SK-N-SH treated with all-trans-retinoic acid at 6 μM for 48 hours (cell line): ENCODE measurements at regions not wholly inside any gene's neighbourhood (a gene's known extent, or its start where the extent isn't known, plus 50 kb on each side); places are given as distances from the start of the nearest gene placed in this dataset.
A peak's percentile ranks its signal among the peaks of the same experiment; 100 is the strongest.

Experiments used
- ATAC-seq: fragments of 200-7000 bp; cut with Tn5 transposase; 3 replicates; pipeline ENCODE4 v1.9.1; 2020; ENCODE audit warnings: mild to moderate bottlenecking, moderate library complexity
- ARNTL ChIP-seq: fragments of 450-650 bp; formaldehyde crosslinking; IDR thresholded peaks from 2 replicates; pipeline ENCODE4 v1.5.0; 2020; ENCODE audit warnings: low read depth, mild to moderate bottlenecking, moderate library complexity, borderline replicate concordance
- BACH2 ChIP-seq: fragments of 250-450 bp; sonication (Bioruptor Pico); IDR thresholded peaks from 2 replicates; pipeline ENCODE4 v1.9.0; 2021; ENCODE audit warnings: mild to moderate bottlenecking, borderline replicate concordance
- CREB5 ChIP-seq: fragments of 250-450 bp; sonication (Bioruptor Pico); IDR thresholded peaks from 2 replicates; pipeline ENCODE4 v1.5.1; 2020; ENCODE audit warnings: low read depth, mild to moderate bottlenecking, moderate library complexity
- CSDC2 ChIP-seq: fragments of 250-450 bp; sonication (Bioruptor Pico); IDR thresholded peaks from 2 replicates; pipeline ENCODE4 v1.5.0; 2020; ENCODE audit warnings: mild to moderate bottlenecking, moderate library complexity
- CSRNP3 ChIP-seq: fragments of 250-450 bp; sonication (Bioruptor Pico); IDR thresholded peaks from 2 replicates; pipeline ENCODE4 v1.5.1; 2021; ENCODE audit warnings: mild to moderate bottlenecking, moderate library complexity
- ESRRG ChIP-seq: fragments of 250-450 bp; sonication (Bioruptor Pico); IDR thresholded peaks from 2 replicates; pipeline ENCODE4 v1.6.1; 2021; ENCODE audit warnings: mild to moderate bottlenecking
- GLIS3 ChIP-seq: fragments of 250-450 bp; sonication (Bioruptor Pico); IDR thresholded peaks from 2 replicates; pipeline ENCODE4 v1.5.0; 2020; ENCODE audit warnings: mild to moderate bottlenecking, moderate library complexity
- ISL1 ChIP-seq: fragments of 250-450 bp; sonication (Bioruptor Pico); IDR thresholded peaks from 2 replicates; pipeline ENCODE4 v2.1.2; 2022; ENCODE audit warnings: mild to moderate bottlenecking, moderate library complexity
- OSR1 ChIP-seq: fragments of 250-450 bp; sonication (Bioruptor Pico); IDR thresholded peaks from 2 replicates; pipeline ENCODE4 v1.8.0; 2022; ENCODE audit warnings: moderate library complexity, mild to moderate bottlenecking, inconsistent platforms
- PATZ1 ChIP-seq: fragments of 250-450 bp; sonication (Bioruptor Pico); IDR thresholded peaks from 2 replicates; pipeline ENCODE4 v1.8.0; 2020; ENCODE audit warnings: mild to moderate bottlenecking, moderate library complexity, borderline replicate concordance
- POU6F1 ChIP-seq: fragments of 250-450 bp; sonication (Bioruptor Pico); IDR thresholded peaks from 2 replicates; pipeline ENCODE4 v1.8.0; 2021; ENCODE audit warnings: low read depth, mild to moderate bottlenecking, moderate library complexity, borderline replicate concordance
- PPARA ChIP-seq: fragments of 250-450 bp; sonication (Bioruptor Pico); IDR thresholded peaks from 2 replicates; pipeline ENCODE4 v1.5.0; 2020; ENCODE audit warnings: mild to moderate bottlenecking, borderline replicate concordance
- RARB ChIP-seq: fragments of 250-450 bp; sonication (Bioruptor Pico); IDR thresholded peaks from 2 replicates; pipeline ENCODE4 v1.8.0; 2021; ENCODE audit warnings: mild to moderate bottlenecking, moderate library complexity
- SNAI2 ChIP-seq: fragments of 250-450 bp; sonication (Bioruptor Pico); IDR thresholded peaks from 2 replicates; pipeline ENCODE4 v1.5.0; 2020; ENCODE audit warnings: mild to moderate bottlenecking, moderate library complexity
- TCF4 ChIP-seq: fragments of 250-450 bp; sonication (Bioruptor Pico); IDR thresholded peaks from 2 replicates; pipeline ENCODE4 v1.8.0; 2021; ENCODE audit warnings: mild to moderate bottlenecking, moderate library complexity, borderline replicate concordance
- TOX ChIP-seq: fragments of 250-450 bp; sonication (Bioruptor Pico); IDR thresholded peaks from 2 replicates; pipeline ENCODE4 v1.8.0; 2021; ENCODE audit warnings: mild to moderate bottlenecking, moderate library complexity, borderline replicate concordance
- TSHZ2 ChIP-seq: fragments of 250-450 bp; sonication (Bioruptor Pico); IDR thresholded peaks from 2 replicates; pipeline ENCODE4 v1.5.0; 2020; ENCODE audit warnings: mild to moderate bottlenecking, moderate library complexity
- ZC3H10 ChIP-seq: fragments of 250-450 bp; sonication (Bioruptor Pico); IDR thresholded peaks from 2 replicates; pipeline ENCODE4 v1.5.1; 2021; ENCODE audit warnings: mild to moderate bottlenecking, moderate library complexity
- ZFP3 ChIP-seq: fragments of 250-450 bp; sonication (Bioruptor Pico); IDR thresholded peaks from 2 replicates; pipeline ENCODE4 v1.5.0; 2020; ENCODE audit warnings: mild to moderate bottlenecking, moderate library complexity
- ZFP30 ChIP-seq: fragments of 450-650 bp; formaldehyde crosslinking; IDR thresholded peaks from 2 replicates; pipeline ENCODE4 v1.5.0; 2022; ENCODE audit warnings: mild to moderate bottlenecking, moderate library complexity
- ZNF565 ChIP-seq: fragments of 450-650 bp; formaldehyde crosslinking; conservative IDR thresholded peaks from 2 replicates; pipeline ENCODE4 v1.5.0; 2020; ENCODE audit warnings: low read depth, mild to moderate bottlenecking, moderate library complexity
- ZNF70 ChIP-seq: fragments of 450-650 bp; formaldehyde crosslinking; IDR thresholded peaks from 2 replicates; pipeline ENCODE4 v1.5.0; 2020; ENCODE audit warnings: mild to moderate bottlenecking, moderate library complexity
- ZNF8 ChIP-seq: fragments of 450-650 bp; formaldehyde crosslinking; IDR thresholded peaks from 2 replicates; pipeline ENCODE4 v1.5.0; 2020; ENCODE audit warnings: mild to moderate bottlenecking, moderate library complexity

- no peak for ATAC-seq
- 0 out of 2 replicates have a peak, but pooled peaks have one; percentile 19 for TF ChIP-seq ISL1 (CRISPR knock-in tag)
- no peak for TF ChIP-seq CSDC2
- TF ChIP-seq, all 23 proteins: peak for 1
Observed at GRCh38 chr13:53143757-53144339, 115.2 kb downstream of the OLFM4 start.

GRCh38 chr13:53144826-53145225 is 116.2 kb downstream of the OLFM4 start:
- no peak for ATAC-seq
- TF ChIP-seq TCF4 = no peak
- no peak for TF ChIP-seq ZNF565 (CRISPR knock-in tag)
- no peak for TF ChIP-seq ESRRG (CRISPR knock-in tag)
- TF ChIP-seq BACH2 (CRISPR knock-in tag) = no peak
- no peak for TF ChIP-seq GLIS3 (CRISPR knock-in tag)
- TF ChIP-seq SNAI2 (CRISPR knock-in tag) = no peak
- TF ChIP-seq ARNTL (CRISPR knock-in tag) = no peak
- no peak for TF ChIP-seq ISL1 (CRISPR knock-in tag)
- TF ChIP-seq ZNF8 (CRISPR knock-in tag) = no peak
- TF ChIP-seq ZC3H10 (CRISPR knock-in tag) = no peak
- TF ChIP-seq CSDC2 = no peak
- TF ChIP-seq TSHZ2 (CRISPR knock-in tag) = no peak
- no peak for TF ChIP-seq TOX (CRISPR knock-in tag)
- no peak for TF ChIP-seq ZFP30
- TF ChIP-seq PATZ1 (CRISPR knock-in tag) = no peak

- ATAC-seq = no peak
Observed at GRCh38 chr13:53150568-53150967, 122.0 kb downstream of the OLFM4 start.

More at GRCh38 chr13:53150568-53150967, 122.0 kb downstream of the OLFM4 start:
- TF ChIP-seq TOX (CRISPR knock-in tag) (no peak), ZNF8 (CRISPR knock-in tag) (no peak), SNAI2 (CRISPR knock-in tag) (no peak), CREB5 (CRISPR knock-in tag) (no peak), CSDC2 (no peak), TSHZ2 (CRISPR knock-in tag) (no peak), ZFP30 (no peak), POU6F1 (CRISPR knock-in tag) (no peak), PPARA (CRISPR knock-in tag) (no peak), ZNF565 (CRISPR knock-in tag) (no peak), RARB (CRISPR knock-in tag) (no peak), TCF4 (no peak), BACH2 (CRISPR knock-in tag) (no peak), ZFP3 (CRISPR knock-in tag) (no peak), ARNTL (CRISPR knock-in tag) (no peak), ZNF70 (CRISPR knock-in tag) (no peak), OSR1 (CRISPR knock-in tag) (no peak), CSRNP3 (no peak), ZC3H10 (CRISPR knock-in tag) (no peak)
- TF ChIP-seq, all 23 proteins: peak for 0
